CD4-positive, alpha-beta T cell treated with Interleukin-2 at 100 ng/mL for 4 hours (primary cell): ENCODE measurements at regions not wholly inside any gene's neighbourhood (a gene's known extent, or its start where the extent isn't known, plus 50 kb on each side); places are given as distances from the start of the nearest gene placed in this dataset.

Source experiments
- DNase-seq: peaks from one replicate; pipeline ENCODE4 v3.0.0-alpha.2; 2020; ENCODE audit warnings: low spot score

GRCh38 chr9:8088477-8088876 lies 288.9 kb upstream of the DMAC1 start:
- no peak for DNase-seq

GRCh38 chr9:8085986-8086385 lies 286.4 kb upstream of the DMAC1 start:
- no peak for DNase-seq

- no peak for DNase-seq
Observed at GRCh38 chr9:8078641-8079140, 279.1 kb upstream of the DMAC1 start.

- DNase-seq = no peak
Observed at GRCh38 chr9:8074713-8075286, 275.2 kb upstream of the DMAC1 start.

- no peak for DNase-seq
Observed at GRCh38 chr9:8071445-8071798, 271.8 kb upstream of the DMAC1 start.

GRCh38 chr9:8070779-8071444 lies 271.3 kb upstream of the DMAC1 start:
- DNase-seq = no peak

- DNase-seq = no peak
Observed at GRCh38 chr9:8062459-8062858, 262.9 kb upstream of the DMAC1 start.

GRCh38 chr9:8053501-8053900 lies 253.9 kb upstream of the DMAC1 start:
- DNase-seq = no peak

- DNase-seq = no peak
Observed at GRCh38 chr9:8052991-8053390, 253.4 kb upstream of the DMAC1 start.

GRCh38 chr9:8037745-8038144 lies 238.2 kb upstream of the DMAC1 start:
- DNase-seq = no peak

GRCh38 chr9:8036914-8037524 lies 237.4 kb upstream of the DMAC1 start:
- no peak for DNase-seq

GRCh38 chr9:8033794-8034193 lies 234.2 kb upstream of the DMAC1 start:
- DNase-seq = no peak

GRCh38 chr9:8030095-8030494 lies 230.5 kb upstream of the DMAC1 start:
- DNase-seq = no peak

- no peak for DNase-seq
Observed at GRCh38 chr9:8027351-8027750, 227.8 kb upstream of the DMAC1 start.

GRCh38 chr9:8025551-8025950 lies 226.0 kb upstream of the DMAC1 start:
- DNase-seq = no peak

GRCh38 chr9:8020186-8020585 lies 220.6 kb upstream of the DMAC1 start:
- no peak for DNase-seq

- no peak for DNase-seq
Observed at GRCh38 chr9:8019636-8020035, 220.1 kb upstream of the DMAC1 start.

GRCh38 chr9:8014997-8015682 lies 215.6 kb upstream of the DMAC1 start:
- no peak for DNase-seq

- DNase-seq = no peak
Observed at GRCh38 chr9:8012986-8013385, 213.4 kb upstream of the DMAC1 start.

GRCh38 chr9:8011974-8012373 lies 212.4 kb upstream of the DMAC1 start:
- DNase-seq = no peak

GRCh38 chr9:7996558-7996957 lies 197.0 kb upstream of the DMAC1 start:
- no peak for DNase-seq

GRCh38 chr9:7988644-7989280 lies 189.2 kb upstream of the DMAC1 start:
- no peak for DNase-seq

GRCh38 chr9:7984692-7985091 lies 185.1 kb upstream of the DMAC1 start:
- no peak for DNase-seq
